Liver (tissue), 3 donors: ENCODE measurements at regions not wholly inside any gene's neighbourhood (a gene's known extent, or its start where the extent isn't known, plus 50 kb on each side); places are given as distances from the start of the nearest gene placed in this dataset.

Experiments used
- GABPA ChIP-seq, 2 donors: IDR thresholded peaks in 1 of 2; conservative IDR thresholded peaks in 1 of 2; 2 replicates each; pipeline ENCODE4 v1.6.1; 2016; ENCODE audit warnings: antibody characterized with exemption in 2 of 2, mild to moderate bottlenecking in 1 of 2, moderate library complexity in 1 of 2
- HNF4A ChIP-seq, 2 donors: conservative IDR thresholded peaks; 2 replicates each; pipeline ENCODE4 v1.6.1; 2016; ENCODE audit warnings: antibody characterized with exemption in 2 of 2, mild to moderate bottlenecking in 2 of 2
- MAX ChIP-seq: IDR thresholded peaks from 2 replicates; pipeline ENCODE4 v1.6.1; 2016; ENCODE audit warnings: antibody characterized with exemption
- NR2F2 ChIP-seq: IDR thresholded peaks from 2 replicates; pipeline ENCODE4 v1.6.1; 2016; ENCODE audit warnings: antibody characterized with exemption
- TF ChIP-seq, protein P1 (sequence below): fragments of 150-350 bp; IDR thresholded peaks from 2 replicates; pipeline ENCODE4 v1.5.1; 2017; ENCODE audit warnings: improper control_type of control experiment, low read depth, low read length; ENCODE audit not compliant: missing input control
- TF ChIP-seq, protein P2 (sequence below): IDR thresholded peaks from 2 replicates; pipeline ENCODE4 v1.6.1; 2016; ENCODE audit warnings: antibody characterized with exemption, mild to moderate bottlenecking
- donor health status: healthy.
- donor health status: healthy.

GRCh38 chr7:26070290-26070689 lies 81.7 kb upstream of the NFE2L3 start:
- TF ChIP-seq, protein P1, sequence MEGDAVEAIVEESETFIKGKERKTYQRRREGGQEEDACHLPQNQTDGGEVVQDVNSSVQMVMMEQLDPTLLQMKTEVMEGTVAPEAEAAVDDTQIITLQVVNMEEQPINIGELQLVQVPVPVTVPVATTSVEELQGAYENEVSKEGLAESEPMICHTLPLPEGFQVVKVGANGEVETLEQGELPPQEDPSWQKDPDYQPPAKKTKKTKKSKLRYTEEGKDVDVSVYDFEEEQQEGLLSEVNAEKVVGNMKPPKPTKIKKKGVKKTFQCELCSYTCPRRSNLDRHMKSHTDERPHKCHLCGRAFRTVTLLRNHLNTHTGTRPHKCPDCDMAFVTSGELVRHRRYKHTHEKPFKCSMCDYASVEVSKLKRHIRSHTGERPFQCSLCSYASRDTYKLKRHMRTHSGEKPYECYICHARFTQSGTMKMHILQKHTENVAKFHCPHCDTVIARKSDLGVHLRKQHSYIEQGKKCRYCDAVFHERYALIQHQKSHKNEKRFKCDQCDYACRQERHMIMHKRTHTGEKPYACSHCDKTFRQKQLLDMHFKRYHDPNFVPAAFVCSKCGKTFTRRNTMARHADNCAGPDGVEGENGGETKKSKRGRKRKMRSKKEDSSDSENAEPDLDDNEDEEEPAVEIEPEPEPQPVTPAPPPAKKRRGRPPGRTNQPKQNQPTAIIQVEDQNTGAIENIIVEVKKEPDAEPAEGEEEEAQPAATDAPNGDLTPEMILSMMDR: no peak
- TF ChIP-seq GABPA (IDR thresholded peaks at IDR 0.05 in 1 of 2, conservative IDR thresholded peaks at IDR 0.05 in 1 of 2) (no peak), MAX (no peak), HNF4A (conservative IDR thresholded peaks at IDR 0.05) (no peak), NR2F2 (no peak)
- TF ChIP-seq, protein P2, sequence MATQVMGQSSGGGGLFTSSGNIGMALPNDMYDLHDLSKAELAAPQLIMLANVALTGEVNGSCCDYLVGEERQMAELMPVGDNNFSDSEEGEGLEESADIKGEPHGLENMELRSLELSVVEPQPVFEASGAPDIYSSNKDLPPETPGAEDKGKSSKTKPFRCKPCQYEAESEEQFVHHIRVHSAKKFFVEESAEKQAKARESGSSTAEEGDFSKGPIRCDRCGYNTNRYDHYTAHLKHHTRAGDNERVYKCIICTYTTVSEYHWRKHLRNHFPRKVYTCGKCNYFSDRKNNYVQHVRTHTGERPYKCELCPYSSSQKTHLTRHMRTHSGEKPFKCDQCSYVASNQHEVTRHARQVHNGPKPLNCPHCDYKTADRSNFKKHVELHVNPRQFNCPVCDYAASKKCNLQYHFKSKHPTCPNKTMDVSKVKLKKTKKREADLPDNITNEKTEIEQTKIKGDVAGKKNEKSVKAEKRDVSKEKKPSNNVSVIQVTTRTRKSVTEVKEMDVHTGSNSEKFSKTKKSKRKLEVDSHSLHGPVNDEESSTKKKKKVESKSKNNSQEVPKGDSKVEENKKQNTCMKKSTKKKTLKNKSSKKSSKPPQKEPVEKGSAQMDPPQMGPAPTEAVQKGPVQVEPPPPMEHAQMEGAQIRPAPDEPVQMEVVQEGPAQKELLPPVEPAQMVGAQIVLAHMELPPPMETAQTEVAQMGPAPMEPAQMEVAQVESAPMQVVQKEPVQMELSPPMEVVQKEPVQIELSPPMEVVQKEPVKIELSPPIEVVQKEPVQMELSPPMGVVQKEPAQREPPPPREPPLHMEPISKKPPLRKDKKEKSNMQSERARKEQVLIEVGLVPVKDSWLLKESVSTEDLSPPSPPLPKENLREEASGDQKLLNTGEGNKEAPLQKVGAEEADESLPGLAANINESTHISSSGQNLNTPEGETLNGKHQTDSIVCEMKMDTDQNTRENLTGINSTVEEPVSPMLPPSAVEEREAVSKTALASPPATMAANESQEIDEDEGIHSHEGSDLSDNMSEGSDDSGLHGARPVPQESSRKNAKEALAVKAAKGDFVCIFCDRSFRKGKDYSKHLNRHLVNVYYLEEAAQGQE: no peak
